Kidney (tissue), 13 donors: ENCODE measurements at regions not wholly inside any gene's neighbourhood (a gene's known extent, or its start where the extent isn't known, plus 50 kb on each side); places are given as distances from the start of the nearest gene placed in this dataset.

ENCODE experiments used
- DNase-seq, 5 donors: peaks; one replicate each; pipeline ENCODE4 v3.0.0-alpha.2; 2013 to 2020
- FAIRE-seq: peaks from 2 replicates; lab custom pipeline; 2012; peaks lifted over from hg19 to GRCh38; lab: Jason Lieb, UNC
- H3K27ac ChIP-seq, 2 donors: one replicate each; pipeline ENCODE4 v1.7.0; 2013; ENCODE audit warnings: low read depth in 2 of 2, low read length in 2 of 2, inconsistent platforms in 1 of 2
- H3K27me3 ChIP-seq: one replicate; pipeline ENCODE4 v1.7.1; 2013; ENCODE audit warnings: low read length, inconsistent platforms; ENCODE audit not compliant: control insufficient read depth, insufficient read depth
- H3K36me3 ChIP-seq, 3 donors: one replicate each; pipeline versions ENCODE4 v1.7.0 to v1.7.1; 2013; ENCODE audit warnings: low read length in 3 of 3, control low read depth in 1 of 3, inconsistent platforms in 1 of 3; ENCODE audit not compliant: insufficient read depth in 3 of 3, control insufficient read depth in 2 of 3
- H3K4me1 ChIP-seq, 3 donors: one replicate each; pipeline versions ENCODE4 v1.7.0 to v1.7.1; 2013; ENCODE audit warnings: low read length in 3 of 3, inconsistent platforms in 1 of 3, low read depth in 1 of 3; ENCODE audit not compliant: control insufficient read depth in 2 of 3, insufficient read depth in 2 of 3
- H3K4me3 ChIP-seq, 3 donors: one replicate each; pipeline versions ENCODE4 v1.7.0 to v1.8.1; 2013; ENCODE audit warnings: low read length in 3 of 3, control low read depth in 1 of 3, inconsistent platforms in 1 of 3
- H3K9ac ChIP-seq, 3 donors: one replicate each; pipeline versions ENCODE4 v1.7.0 to v1.7.1; 2013; ENCODE audit warnings: low read length in 3 of 3, control low read depth in 1 of 3, inconsistent platforms in 1 of 3
- H3K9me3 ChIP-seq, 3 donors: one replicate each; pipeline versions ENCODE4 v1.7.0 to v1.7.1; 2013; ENCODE audit warnings: low read length in 3 of 3, control low read depth in 1 of 3, inconsistent platforms in 1 of 3; ENCODE audit not compliant: control insufficient read depth in 2 of 3, insufficient read depth in 1 of 3
- CTCF ChIP-seq: IDR thresholded peaks from 3 replicates; pipeline ENCODE4 v1.5.1; 2012; ENCODE audit warnings: mild to moderate bottlenecking, moderate library complexity, borderline replicate concordance; ENCODE audit not compliant: insufficient read depth; ENCODE audit errors: extremely low read depth
- intact Hi-C: fragments of 100-400 bp; cut with DNase I; formaldehyde crosslinking; loops from one replicate; pipeline ENCODE4 v1.11.1; 2022
- donor health status: control.
- donor health status: control.
- donor health status: control.
- donor health status: control.
- donor health status: control.
- donor health status: DM: yes; HTN: yes; CAD: no.
- donor health status: Normal renal cell carcinoma (clear cell type).

- Histone ChIP-seq H3K9me3 (no peaks in the 10 kb centered on the region), H3K36me3 (no peaks in the 10 kb centered on the region), H3K27ac (no peak overlapping the region), H3K9ac (no peak overlapping the region), H3K4me3 (no peak overlapping the region), H3K27me3 (no peaks in the 10 kb centered on the region), H3K4me1 (no peaks in the 10 kb centered on the region)
- intact Hi-C loops, result no loop called here
- no peak for TF ChIP-seq CTCF
- FAIRE-seq, result no peak
- DNase-seq, result no peak
Measured at GRCh38 chr10:3648576-3648975, 136.4 kb downstream of the KLF6 start.

- Histone ChIP-seq H3K36me3 (no peaks in the 10 kb centered on the region), H3K9ac (no peak overlapping the region), H3K4me3 (no peak overlapping the region), H3K4me1 (no peaks in the 10 kb centered on the region), H3K9me3 (no peaks in the 10 kb centered on the region), H3K27ac (no peak overlapping the region), H3K27me3 (no peaks in the 10 kb centered on the region)
- intact Hi-C loops, result no loop called here
- TF ChIP-seq CTCF, result no peak
- DNase-seq (no peak), FAIRE-seq (no peak)
Measured at GRCh38 chr10:3648170-3648569, 136.8 kb downstream of the KLF6 start.

- no peak overlapping the region for H3K9ac ChIP-seq
- no peak for FAIRE-seq
- no peaks in the 10 kb centered on the region for H3K27me3 ChIP-seq
- no peak for TF ChIP-seq CTCF
- no peaks in the 10 kb centered on the region for H3K4me1 ChIP-seq
- intact Hi-C loops, result no loop called here
- H3K9me3 ChIP-seq, result no peaks in the 10 kb centered on the region
- no peak overlapping the region for H3K4me3 ChIP-seq
- no peaks in the 10 kb centered on the region for H3K36me3 ChIP-seq
- H3K27ac ChIP-seq, result no peak overlapping the region
- DNase-seq, result no peak
Measured at GRCh38 chr10:3647074-3647473, 137.9 kb downstream of the KLF6 start.

- Histone ChIP-seq H3K27me3 (no peaks in the 10 kb centered on the region), H3K9me3 (no peaks in the 10 kb centered on the region), H3K27ac (no peak overlapping the region), H3K4me1 (no peaks in the 10 kb centered on the region), H3K36me3 (no peaks in the 10 kb centered on the region), H3K9ac (no peak overlapping the region), H3K4me3 (no peak overlapping the region)
- no peak for TF ChIP-seq CTCF
- DNase-seq (no peak), FAIRE-seq (no peak)
- intact Hi-C loops, result no loop called here
Measured at GRCh38 chr10:3645406-3645805, 139.6 kb downstream of the KLF6 start.
